KOPT-K1 (cell line): ENCODE measurements at regions not wholly inside any gene's neighbourhood (a gene's known extent, or its start where the extent isn't known, plus 50 kb on each side); places are given as distances from the start of the nearest gene placed in this dataset.
"Not testable (repeated sequence)": the region's sequence is repeated elsewhere in the genome, so short reads cannot be mapped to it uniquely, and the experiment has no call there.

Experiments
- H3K27ac ChIP-seq: fragments of 200-600 bp; sonication (generic); 2 replicates; pipeline ENCODE4 v1.5.1; 2016; ENCODE audit warnings: antibody characterized with exemption, mild to moderate bottlenecking, low read depth, low read length; ENCODE audit not compliant: poor library complexity, severe bottlenecking
- H3K36me3 ChIP-seq: fragments of 200-600 bp; sonication (generic); 2 replicates; pipeline ENCODE4 v1.5.1; 2017; ENCODE audit warnings: antibody characterized with exemption, mild to moderate bottlenecking, low read length, moderate library complexity; ENCODE audit not compliant: insufficient read depth
- H3K9me3 ChIP-seq: fragments of 200-600 bp; sonication (generic); 2 replicates; pipeline ENCODE4 v1.5.1; 2017; ENCODE audit warnings: antibody characterized with exemption, low read length, mild to moderate bottlenecking; ENCODE audit not compliant: insufficient read depth, poor library complexity, severe bottlenecking

- Histone ChIP-seq H3K9me3 (no peaks in the 10 kb centered on the region), H3K27ac (no peak overlapping the region), H3K36me3 (no peaks in the 10 kb centered on the region)
Measured at GRCh38 chrX:124719060-124719459, 372.7 kb downstream of the SH2D1A start.

- no peaks in the 10 kb centered on the region for H3K36me3 ChIP-seq
- no peak overlapping the region for H3K27ac ChIP-seq
- H3K9me3 ChIP-seq, result no peaks in the 10 kb centered on the region
Measured at GRCh38 chrX:124720532-124720931, 374.2 kb downstream of the SH2D1A start.

GRCh38 chrX:124725502-124725901 lies 379.1 kb downstream of the SH2D1A start:
- Histone ChIP-seq H3K9me3 (no peaks in the 10 kb centered on the region), H3K36me3 (no peaks in the 10 kb centered on the region), H3K27ac (no peak overlapping the region)

GRCh38 chrX:124726292-124726691 lies 379.9 kb downstream of the SH2D1A start:
- H3K36me3 ChIP-seq, result no peaks in the 10 kb centered on the region
- no peak overlapping the region for H3K27ac ChIP-seq
- H3K9me3 ChIP-seq, result no peaks in the 10 kb centered on the region

- no peak overlapping the region for H3K27ac ChIP-seq
- no peaks in the 10 kb centered on the region for H3K36me3 ChIP-seq
Measured at GRCh38 chrX:124726881-124727280, 380.5 kb downstream of the SH2D1A start.

GRCh38 chrX:124736553-124737270 lies 390.3 kb downstream of the SH2D1A start:
- Histone ChIP-seq H3K9me3 (no peaks in the 10 kb centered on the region), H3K27ac (peak overlapping the region; percentile 43), H3K36me3 (no peaks in the 10 kb centered on the region)

More at GRCh38 chrX:124726881-124727280, 380.5 kb downstream of the SH2D1A start:
- H3K9me3 ChIP-seq, result no peaks in the 10 kb centered on the region

GRCh38 chrX:124737771-124738170 lies 391.4 kb downstream of the SH2D1A start:
- Histone ChIP-seq H3K27ac (peak overlapping the region; percentile 43), H3K36me3 (no peaks in the 10 kb centered on the region), H3K9me3 (no peaks in the 10 kb centered on the region)

- Histone ChIP-seq H3K36me3 (no peaks in the 10 kb centered on the region), H3K27ac (no peak overlapping the region), H3K9me3 (no peaks in the 10 kb centered on the region)
Measured at GRCh38 chrX:124747295-124747694, 400.9 kb downstream of the SH2D1A start.

- H3K27ac ChIP-seq, result no peak overlapping the region
- no peaks in the 10 kb centered on the region for H3K9me3 ChIP-seq
- no peaks in the 10 kb centered on the region for H3K36me3 ChIP-seq
Measured at GRCh38 chrX:124764354-124764753, 418.0 kb downstream of the SH2D1A start.

GRCh38 chrX:124769166-124769565 lies 422.8 kb downstream of the SH2D1A start:
- no peaks in the 10 kb centered on the region for H3K36me3 ChIP-seq
- H3K9me3 ChIP-seq, result no peaks in the 10 kb centered on the region
- H3K27ac ChIP-seq, result no peak overlapping the region

GRCh38 chrX:124771292-124771691 lies 424.9 kb downstream of the SH2D1A start:
- Histone ChIP-seq H3K36me3 (no peaks in the 10 kb centered on the region), H3K9me3 (no peaks in the 10 kb centered on the region), H3K27ac (no peak overlapping the region)

- not testable (repeated sequence) for H3K27ac ChIP-seq, H3K9me3 ChIP-seq, H3K36me3 ChIP-seq
Measured at GRCh38 chrX:124788253-124788652, 441.9 kb downstream of the SH2D1A start.

GRCh38 chrX:124789874-124790273 lies 443.5 kb downstream of the SH2D1A start:
- not testable (repeated sequence) for H3K9me3 ChIP-seq, H3K36me3 ChIP-seq, H3K27ac ChIP-seq

- H3K27ac ChIP-seq, result no peak overlapping the region
- H3K9me3 ChIP-seq, result no peaks in the 10 kb centered on the region
- H3K36me3 ChIP-seq, result no peaks in the 10 kb centered on the region
Measured at GRCh38 chrX:124791492-124792095, 445.2 kb downstream of the SH2D1A start.

GRCh38 chrX:124796989-124797388 lies 450.6 kb downstream of the SH2D1A start:
- Histone ChIP-seq H3K27ac (no peak overlapping the region), H3K36me3 (no peaks in the 10 kb centered on the region), H3K9me3 (no peaks in the 10 kb centered on the region)

GRCh38 chrX:124804962-124805361 lies 458.6 kb downstream of the SH2D1A start:
- Histone ChIP-seq H3K36me3 (no peaks in the 10 kb centered on the region), H3K27ac (no peak overlapping the region), H3K9me3 (no peaks in the 10 kb centered on the region)
